HepG2 (cell line): ENCODE measurements at regions not wholly inside any gene's neighbourhood (a gene's known extent, or its start where the extent isn't known, plus 50 kb on each side); places are given as distances from the start of the nearest gene placed in this dataset.
"Not testable (repeated sequence)": the region's sequence is repeated elsewhere in the genome, so short reads cannot be mapped to it uniquely, and the experiment has no call there.

Experiments used
- ATAC-seq: fragments of 200-7000 bp; cut with Tn5 transposase; 3 replicates; pipeline ENCODE4 v1.9.1; 2020; ENCODE audit warnings: mild to moderate bottlenecking, moderate library complexity
- BruUV-seq: library from RNA; stranded (reverse); fragments of 400-500 nt; replicated peaks from 2 replicates; lab custom pipeline; 2021; lab: Mats Ljungman, UMichigan
- CTCF ChIA-PET: fragments of 300-600 bp; formaldehyde crosslinking; extraction: SDS; loops from one replicate; lab custom pipeline; 2021; ENCODE audit warnings: low total read pairs, inconsistent platforms, low intra/inter-chr PET ratio; lab: Yijun Ruan, JAX
- POLR2A ChIA-PET: fragments of 350-600 bp; sonication (Branson Sonifier 250); formaldehyde crosslinking; loops from one replicate; lab custom pipeline; 2020; ENCODE audit warnings: antibody characterized with exemption, inconsistent platforms; lab: Yijun Ruan, JAX
- DNase-seq: peaks from one replicate; pipeline ENCODE4 v3.0.0-alpha.2; 2015; ENCODE audit warnings: low spot score
- FAIRE-seq: peaks from 3 replicates; lab custom pipeline; 2011; peaks lifted over from hg19 to GRCh38; lab: Jason Lieb, UNC
- H2AFZ ChIP-seq: one replicate; pipeline ENCODE4 v1.6.1; 2011; ENCODE audit warnings: low read length, inconsistent platforms
- H3K27ac ChIP-seq: fragments of 300-600 bp; 3 replicates; pipeline ENCODE4 v1.8.0; 2011; ENCODE audit warnings: mixed run types, mild to moderate bottlenecking, mixed read lengths, low read length, inconsistent platforms; ENCODE audit not compliant: insufficient read depth; ENCODE audit errors: extremely low read length
- H3K27me3 ChIP-seq, 2 experiments: fragments of 200-600 bp in 1 of 2; 2 replicates in 1 of 2; 3 replicates in 1 of 2; pipeline versions ENCODE4 v1.6.0 to v1.8.0; 2011; ENCODE audit warnings: low read length in 2 of 2, mild to moderate bottlenecking in 2 of 2, moderate library complexity in 2 of 2, inconsistent platforms in 1 of 2; ENCODE audit not compliant: insufficient read depth in 2 of 2, control insufficient read depth in 1 of 2
- H3K36me3 ChIP-seq, 2 experiments: fragments of 200-600 bp in 1 of 2; replicated peaks in 1 of 2; 2 replicates in 1 of 2; 3 replicates in 1 of 2; pipeline versions ENCODE4 v1.5.1 to v1.8.0; 2011; ENCODE audit warnings: low read length in 2 of 2, inconsistent platforms in 1 of 2; ENCODE audit not compliant: insufficient read depth in 2 of 2, control insufficient read depth in 1 of 2
- H3K4me1 ChIP-seq: 2 replicates; pipeline ENCODE4 v1.5.1; 2012; ENCODE audit warnings: low read length, inconsistent platforms; ENCODE audit not compliant: insufficient read depth
- H3K4me2 ChIP-seq: 2 replicates; pipeline ENCODE4 v1.6.0; 2011; ENCODE audit warnings: low read depth, low read length, inconsistent platforms
- H3K4me3 ChIP-seq, 3 experiments: fragments of 200-600 bp in 1 of 3; sonication (generic), shearing (Covaris generic) in 1 of 3; replicated peaks in 1 of 3; 2 replicates each; pipeline ENCODE4 v1.5.1; 2011 to 2016; ENCODE audit warnings: low read length in 3 of 3, inconsistent platforms in 2 of 3, low read depth in 2 of 3, mild to moderate bottlenecking in 2 of 3, control low read depth in 1 of 3, mixed read lengths in 1 of 3; ENCODE audit not compliant: insufficient read depth in 1 of 3
- H3K79me2 ChIP-seq: one replicate; pipeline ENCODE4 v1.6.1; 2011; ENCODE audit warnings: low read length, inconsistent platforms; ENCODE audit not compliant: insufficient read depth
- H3K9ac ChIP-seq: 2 replicates; pipeline ENCODE4 v1.6.0; 2011; ENCODE audit warnings: mild to moderate bottlenecking, low read depth, low read length, inconsistent platforms; ENCODE audit not compliant: insufficient read depth
- H3K9me3 ChIP-seq: 2 replicates; pipeline ENCODE4 v1.5.1; 2012; ENCODE audit warnings: mild to moderate bottlenecking, low read length
- H4K20me1 ChIP-seq: 2 replicates; pipeline ENCODE4 v1.6.0; 2011; ENCODE audit warnings: inconsistent platforms, mild to moderate bottlenecking, low read length, moderate library complexity; ENCODE audit not compliant: insufficient read depth
- E2F2 ChIP-seq: sonication (generic); formaldehyde crosslinking; IDR thresholded peaks from 2 replicates; pipeline ENCODE4 v1.4.0; 2020; ENCODE audit warnings: missing genetic modification reagents, borderline replicate concordance
- NR2F6 ChIP-seq, 2 experiments: IDR thresholded peaks; 2 replicates each; pipeline ENCODE4 v1.6.1; 2016; ENCODE audit warnings: antibody characterized with exemption in 1 of 2, mild to moderate bottlenecking in 1 of 2
- SALL2 ChIP-seq: sonication (generic); formaldehyde crosslinking; IDR thresholded peaks from 2 replicates; pipeline ENCODE4 v1.8.1; 2023; ENCODE audit warnings: mild to moderate bottlenecking, missing genetic modification reagents, inconsistent platforms
- ZNF562 ChIP-seq: sonication (generic); formaldehyde crosslinking; IDR thresholded peaks from 2 replicates; pipeline ENCODE4 v1.8.0; 2022; ENCODE audit warnings: missing genetic modification reagents, borderline replicate concordance
- ZNF576 ChIP-seq: sonication (generic); formaldehyde crosslinking; IDR thresholded peaks from 2 replicates; pipeline ENCODE4 v1.4.0; 2020; ENCODE audit warnings: mild to moderate bottlenecking, missing genetic modification reagents
- WGBS: methylation state at CpG from one replicate; pipeline ENCODE4 v1.1.6; 2017; ENCODE audit warnings: low lambda C conversion rate; 5-methylcytosine and 5-hydroxymethylcytosine counted together
- in situ Hi-C: cut with HindIII; loops from 2 replicates; pipeline ENCODE4 v1.10.0; 2017; ENCODE audit warnings: low pct_unique_long_range_greater_than_20kb; ENCODE audit not compliant: extremely low pct_ligation_motif_present
- intact Hi-C: fragments of 100-400 bp; cut with micrococcal nuclease; formaldehyde crosslinking; loops from one replicate; pipeline ENCODE4 v1.10.0; 2022; ENCODE audit not compliant: unreplicated experiment

- TF ChIP-seq SALL2 (CRISPR knock-in tag) (no peak), ZNF576 (CRISPR knock-in tag) (no peak), E2F2 (CRISPR knock-in tag) (no peak)
Observed at GRCh38 chr10:109308971-109309370, 614.3 kb downstream of the XPNPEP1 start (continued).

GRCh38 chr10:109307102-109307501 lies 616.2 kb downstream of the XPNPEP1 start:
- H2AFZ ChIP-seq, FAIRE-seq: not testable (repeated sequence)

GRCh38 chr10:109306698-109307097 lies 616.6 kb downstream of the XPNPEP1 start:
- peaks cover 13% of the 10 kb centered on the region; the same call in 1 of the 2 replicates for H3K9me3 ChIP-seq
- intact Hi-C loops = no loop called here

More at GRCh38 chr10:109307102-109307501, 616.2 kb downstream of the XPNPEP1 start:
- H3K4me2 ChIP-seq, H3K4me1 ChIP-seq, H3K9me3 ChIP-seq, POLR2A ChIA-PET, intact Hi-C loops, H3K4me3 ChIP-seq, BruUV-seq, H3K9ac ChIP-seq, H3K36me3 ChIP-seq, H3K79me2 ChIP-seq, H3K27ac ChIP-seq, ATAC-seq, H4K20me1 ChIP-seq, CTCF ChIA-PET, DNase-seq, H3K27me3 ChIP-seq, in situ Hi-C loops: not testable (repeated sequence)
- WGBS = 8% methylated on average over 5 of the region's 5 CpGs

More at GRCh38 chr10:109306698-109307097, 616.6 kb downstream of the XPNPEP1 start:
- no peak for DNase-seq
- Histone ChIP-seq H2AFZ (no peak overlapping the region), H3K4me2 (no peak overlapping the region), H3K36me3 (no peaks in the 10 kb centered on the region), H3K9ac (no peak overlapping the region), H3K4me3 (no peak overlapping the region), H3K4me1 (no peaks in the 10 kb centered on the region), H3K27me3 (no peaks in the 10 kb centered on the region), H3K27ac (no peak overlapping the region), H4K20me1 (no peaks in the 10 kb centered on the region), H3K79me2 (no peaks in the 10 kb centered on the region)
- TF ChIP-seq ZNF562 (CRISPR knock-in tag) (no peak), NR2F6 (IDR thresholded peaks at IDR 0.05) (no peak), NR2F6 (CRISPR knock-in tag; IDR thresholded peaks at IDR 0.05) (no peak)
- no peak for FAIRE-seq
- ChIA-PET CTCF (no interaction called here), POLR2A (no interaction called here)
- in situ Hi-C loops = no loop called here
- no peak for ATAC-seq
- 21% methylated on average over 5 of the region's 5 CpGs for WGBS
- BruUV-seq = no TSS peak
